Adrenal gland (tissue), 5 donors: ENCODE measurements at regions not wholly inside any gene's neighbourhood (a gene's known extent, or its start where the extent isn't known, plus 50 kb on each side); places are given as distances from the start of the nearest gene placed in this dataset.

ENCODE experiments used
- POLR2A ChIP-seq, 2 donors: fragments of 450-650 bp; IDR thresholded peaks; one replicate each; pipeline ENCODE4 v1.6.1; 2017; ENCODE audit warnings: antibody characterized with exemption in 2 of 2, mild to moderate bottlenecking in 2 of 2, moderate library complexity in 1 of 2
- TF ChIP-seq, protein P1 (sequence below), 6 experiments: fragments of 450-650 bp in 4 of 6; fragments of 200-600 bp in 2 of 6; sonication (generic) in 1 of 6; IDR thresholded peaks; 1 replicate in 5 of 6; 2 replicates in 1 of 6; pipeline versions ENCODE4 v1.5.1 to v1.8.0; 2016 to 2021; ENCODE audit warnings: antibody characterized with exemption in 6 of 6, mild to moderate bottlenecking in 2 of 6, moderate library complexity in 1 of 6
- donor health status: DM: no; HTN: no; CAD: no.

DNA sequence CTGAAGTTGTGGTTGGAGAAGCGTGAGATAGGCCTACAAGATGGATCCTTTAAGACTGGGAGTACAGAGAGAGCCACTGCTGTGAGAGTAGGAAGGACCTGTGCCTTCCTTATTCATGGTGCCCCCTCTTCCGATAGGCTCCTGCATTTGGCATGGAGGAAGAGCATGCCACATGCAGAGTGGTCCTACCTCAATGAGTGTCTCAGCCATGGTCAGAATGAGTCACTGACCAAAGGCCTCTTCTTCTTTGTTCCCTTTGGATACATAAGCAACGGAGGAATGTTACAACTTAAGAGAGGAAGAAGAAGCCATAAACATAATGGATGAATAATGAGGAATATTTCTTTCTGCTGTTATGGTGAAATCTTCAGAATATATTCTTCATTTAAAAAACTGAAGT lies 681.2 kb upstream of the GRM7 start:
- TF ChIP-seq POLR2A (IDR thresholded peaks at IDR 0.05): no peak
- TF ChIP-seq, protein P1, sequence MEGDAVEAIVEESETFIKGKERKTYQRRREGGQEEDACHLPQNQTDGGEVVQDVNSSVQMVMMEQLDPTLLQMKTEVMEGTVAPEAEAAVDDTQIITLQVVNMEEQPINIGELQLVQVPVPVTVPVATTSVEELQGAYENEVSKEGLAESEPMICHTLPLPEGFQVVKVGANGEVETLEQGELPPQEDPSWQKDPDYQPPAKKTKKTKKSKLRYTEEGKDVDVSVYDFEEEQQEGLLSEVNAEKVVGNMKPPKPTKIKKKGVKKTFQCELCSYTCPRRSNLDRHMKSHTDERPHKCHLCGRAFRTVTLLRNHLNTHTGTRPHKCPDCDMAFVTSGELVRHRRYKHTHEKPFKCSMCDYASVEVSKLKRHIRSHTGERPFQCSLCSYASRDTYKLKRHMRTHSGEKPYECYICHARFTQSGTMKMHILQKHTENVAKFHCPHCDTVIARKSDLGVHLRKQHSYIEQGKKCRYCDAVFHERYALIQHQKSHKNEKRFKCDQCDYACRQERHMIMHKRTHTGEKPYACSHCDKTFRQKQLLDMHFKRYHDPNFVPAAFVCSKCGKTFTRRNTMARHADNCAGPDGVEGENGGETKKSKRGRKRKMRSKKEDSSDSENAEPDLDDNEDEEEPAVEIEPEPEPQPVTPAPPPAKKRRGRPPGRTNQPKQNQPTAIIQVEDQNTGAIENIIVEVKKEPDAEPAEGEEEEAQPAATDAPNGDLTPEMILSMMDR (IDR thresholded peaks at IDR 0.05): no peak
